Gastrocnemius medialis (tissue), 4 donors: ENCODE measurements at regions not wholly inside any gene's neighbourhood (a gene's known extent, or its start where the extent isn't known, plus 50 kb on each side); places are given as distances from the start of the nearest gene placed in this dataset.
A peak's percentile ranks its signal among the peaks of the same experiment; 100 is the strongest.

Source experiments
- ATAC-seq, 2 donors: fragments of 150-250 bp; one replicate each; pipeline ENCODE4 v1.9.1; 2016
- DNase-seq, 2 donors: peaks; one replicate each; pipeline ENCODE4 v3.0.0-alpha.2; 2019
- H3K27ac ChIP-seq, 4 donors: fragments of 200-600 bp; sonication (generic); 1 replicate in 1 of 4; 2 replicates in 3 of 4; pipeline ENCODE4 v1.5.1; 2016 to 2018; ENCODE audit warnings: mild to moderate bottlenecking in 2 of 4, moderate library complexity in 1 of 4
- H3K27me3 ChIP-seq, 3 donors: fragments of 200-600 bp; sonication (generic) in 2 of 3; 1 replicate in 1 of 3; 2 replicates in 2 of 3; pipeline versions ENCODE4 v1.5.1 to v1.6.0; 2016 to 2019; ENCODE audit warnings: mild to moderate bottlenecking in 1 of 3, moderate library complexity in 1 of 3
- H3K36me3 ChIP-seq, 2 donors: fragments of 200-600 bp; sonication (generic) in 1 of 2; one replicate each; pipeline ENCODE4 v1.5.1; 2017 to 2018
- H3K4me1 ChIP-seq, 2 donors: fragments of 200-600 bp; sonication (generic) in 1 of 2; one replicate each; pipeline ENCODE4 v1.5.1; 2016 to 2017; ENCODE audit warnings: mild to moderate bottlenecking in 2 of 2
- H3K4me3 ChIP-seq, 4 donors: fragments of 200-600 bp; sonication (generic) in 3 of 4; 1 replicate in 1 of 4; 2 replicates in 3 of 4; pipeline ENCODE4 v1.5.1; 2016 to 2019; ENCODE audit warnings: mild to moderate bottlenecking in 2 of 4
- H3K9me3 ChIP-seq, 3 donors: fragments of 200-600 bp; sonication (generic) in 2 of 3; 1 replicate in 1 of 3; 2 replicates in 2 of 3; pipeline ENCODE4 v1.5.1; 2016 to 2019
- POLR2A ChIP-seq, 2 donors: fragments of 450-650 bp; IDR thresholded peaks; one replicate each; pipeline ENCODE4 v1.6.1; 2017; ENCODE audit warnings: antibody characterized with exemption in 2 of 2, mild to moderate bottlenecking in 2 of 2, moderate library complexity in 2 of 2
- in situ Hi-C, 4 donors: fragments of 200-750 bp; cut with MboI; loops; one replicate each; pipeline versions ENCODE4 v1.15.0 to v1.8.0; 2017; ENCODE audit warnings: low sequenced_read_pairs in 4 of 4
- intact Hi-C: fragments of 100-400 bp; cut with DNase I; formaldehyde crosslinking; loops from one replicate; pipeline ENCODE4 v1.15.1; 2023; ENCODE audit warnings: low total_unique reads
- TF ChIP-seq, protein P1 (sequence below), 5 experiments: fragments of 450-650 bp in 3 of 5; fragments of 200-600 bp in 2 of 5; sonication (generic) in 2 of 5; IDR thresholded peaks in 4 of 5; conservative IDR thresholded peaks in 1 of 5; 1 replicate in 4 of 5; 2 replicates in 1 of 5; pipeline ENCODE4 v1.5.1; 2016 to 2019; ENCODE audit warnings: antibody characterized with exemption in 5 of 5, mild to moderate bottlenecking in 3 of 5, moderate library complexity in 3 of 5

DNA sequence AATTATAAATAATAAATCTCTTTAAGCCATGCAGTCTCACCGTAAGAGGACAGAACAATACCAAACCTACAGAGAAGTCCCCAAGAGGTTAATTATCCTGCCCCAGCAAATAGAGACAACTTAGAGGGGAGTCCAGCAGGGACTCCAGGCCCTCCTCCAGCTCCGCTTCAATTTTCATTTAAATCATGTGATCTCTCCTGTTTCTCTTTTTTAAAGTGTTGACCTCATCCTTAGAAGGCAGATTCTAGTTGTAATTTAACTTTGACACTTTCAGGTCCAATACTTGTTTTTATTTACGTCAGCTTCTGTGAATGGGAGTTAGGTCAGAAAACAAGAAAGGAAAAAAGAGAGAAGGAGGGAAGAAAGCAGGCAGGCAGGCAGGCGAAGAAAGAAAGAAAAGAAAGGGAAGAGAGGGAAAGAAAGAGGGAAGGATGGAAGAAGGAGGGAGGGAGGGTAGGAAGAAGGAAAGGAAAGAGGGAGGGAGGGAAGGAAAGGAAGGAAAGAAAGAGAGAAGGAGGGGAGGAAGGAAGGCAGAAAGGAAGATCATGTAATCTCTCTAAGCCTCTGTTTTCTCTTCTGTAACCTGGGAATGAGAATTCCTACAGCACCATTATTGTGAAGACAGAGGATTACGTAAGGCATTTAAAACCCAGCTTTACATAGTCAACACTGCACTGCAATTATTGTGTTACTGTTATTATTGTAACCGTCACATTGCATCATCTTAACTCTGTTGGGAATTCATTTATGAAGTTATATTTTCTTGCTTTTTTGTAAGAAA is 227.7 kb downstream of the SKIDA1 start:
- Histone ChIP-seq H3K36me3 (no peaks in the 10 kb centered on the region), H3K27ac (no peak overlapping the region), H3K9me3 (no peaks in the 10 kb centered on the region), H3K4me1 (peaks cover 1 to 9% of the 10 kb centered on the region in 2 donors), H3K4me3 (no peak overlapping the region), H3K27me3 (peaks cover 0 to under 1% (median 0%) of the 10 kb centered on the region in 3 donors)
- in situ Hi-C loops = loop anchor here in 2 of 4 donors (25.0 kb wide), 2 partner anchors 190 to 440 kb away; no protein-coding TSS in a partner anchor
- TF ChIP-seq, protein P1, sequence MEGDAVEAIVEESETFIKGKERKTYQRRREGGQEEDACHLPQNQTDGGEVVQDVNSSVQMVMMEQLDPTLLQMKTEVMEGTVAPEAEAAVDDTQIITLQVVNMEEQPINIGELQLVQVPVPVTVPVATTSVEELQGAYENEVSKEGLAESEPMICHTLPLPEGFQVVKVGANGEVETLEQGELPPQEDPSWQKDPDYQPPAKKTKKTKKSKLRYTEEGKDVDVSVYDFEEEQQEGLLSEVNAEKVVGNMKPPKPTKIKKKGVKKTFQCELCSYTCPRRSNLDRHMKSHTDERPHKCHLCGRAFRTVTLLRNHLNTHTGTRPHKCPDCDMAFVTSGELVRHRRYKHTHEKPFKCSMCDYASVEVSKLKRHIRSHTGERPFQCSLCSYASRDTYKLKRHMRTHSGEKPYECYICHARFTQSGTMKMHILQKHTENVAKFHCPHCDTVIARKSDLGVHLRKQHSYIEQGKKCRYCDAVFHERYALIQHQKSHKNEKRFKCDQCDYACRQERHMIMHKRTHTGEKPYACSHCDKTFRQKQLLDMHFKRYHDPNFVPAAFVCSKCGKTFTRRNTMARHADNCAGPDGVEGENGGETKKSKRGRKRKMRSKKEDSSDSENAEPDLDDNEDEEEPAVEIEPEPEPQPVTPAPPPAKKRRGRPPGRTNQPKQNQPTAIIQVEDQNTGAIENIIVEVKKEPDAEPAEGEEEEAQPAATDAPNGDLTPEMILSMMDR (IDR thresholded peaks at IDR 0.05 in 4 of 5, conservative IDR thresholded peaks at IDR 0.05 in 1 of 5) = no peak
- TF ChIP-seq POLR2A (IDR thresholded peaks at IDR 0.05) = no peak
- intact Hi-C loops = no loop called here
- ATAC-seq = no peak
- no peak for DNase-seq

DNA sequence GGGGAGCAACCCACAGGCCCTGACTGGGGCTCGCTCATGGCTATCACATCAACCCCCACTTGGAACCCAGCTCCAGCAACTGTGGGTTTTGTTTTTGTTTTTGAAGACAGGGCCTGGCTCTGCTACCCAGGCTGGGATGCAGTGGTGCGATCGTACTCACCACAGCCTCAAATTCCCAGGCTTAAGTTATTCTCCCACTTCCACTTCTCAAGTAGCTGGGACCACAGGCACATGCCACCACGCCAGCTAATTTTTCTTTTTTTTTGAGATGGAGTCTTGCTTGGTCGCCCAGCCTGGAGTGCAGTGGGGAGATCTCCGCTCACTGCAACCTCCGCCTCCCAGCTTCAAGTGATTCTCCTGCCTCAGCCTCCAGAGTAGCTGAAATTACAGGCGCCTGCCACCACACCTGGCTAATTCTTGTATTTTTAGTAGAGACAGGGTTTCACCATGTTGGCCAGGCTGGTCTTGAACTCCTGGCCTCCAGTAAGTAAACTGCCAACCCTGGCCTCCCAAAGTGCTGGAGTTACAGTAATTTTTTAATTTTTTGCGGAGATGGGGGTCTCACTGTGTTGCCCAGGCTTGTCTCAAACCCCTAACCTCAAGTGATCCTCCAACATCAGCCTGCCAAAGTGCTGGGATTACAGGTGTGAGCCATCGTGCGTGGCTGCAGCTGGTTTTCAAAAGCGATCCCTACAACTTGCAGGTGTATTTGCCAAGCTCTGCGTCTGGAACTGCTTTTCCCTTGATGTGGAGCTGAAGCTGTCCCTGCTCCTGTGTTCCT is 228.7 kb downstream of the SKIDA1 start:
- ATAC-seq = no peak
- no peak for TF ChIP-seq POLR2A (IDR thresholded peaks at IDR 0.05)
- TF ChIP-seq, protein P1 (IDR thresholded peaks at IDR 0.05 in 4 of 5, conservative IDR thresholded peaks at IDR 0.05 in 1 of 5) = no peak
- Histone ChIP-seq H3K4me3 (no peak overlapping the region), H3K27ac (no peak overlapping the region), H3K4me1 (peaks cover 10 to 20% of the 10 kb centered on the region in 2 donors), H3K36me3 (no peaks in the 10 kb centered on the region), H3K9me3 (no peaks in the 10 kb centered on the region), H3K27me3 (peaks cover 0 to 4% (median 0%) of the 10 kb centered on the region in 3 donors)
- DNase-seq = no peak
- intact Hi-C loops = no loop called here
- in situ Hi-C loops = loop anchor here in 2 of 4 donors (25.0 kb wide), 2 partner anchors 191 to 441 kb away; no protein-coding TSS in a partner anchor

DNA sequence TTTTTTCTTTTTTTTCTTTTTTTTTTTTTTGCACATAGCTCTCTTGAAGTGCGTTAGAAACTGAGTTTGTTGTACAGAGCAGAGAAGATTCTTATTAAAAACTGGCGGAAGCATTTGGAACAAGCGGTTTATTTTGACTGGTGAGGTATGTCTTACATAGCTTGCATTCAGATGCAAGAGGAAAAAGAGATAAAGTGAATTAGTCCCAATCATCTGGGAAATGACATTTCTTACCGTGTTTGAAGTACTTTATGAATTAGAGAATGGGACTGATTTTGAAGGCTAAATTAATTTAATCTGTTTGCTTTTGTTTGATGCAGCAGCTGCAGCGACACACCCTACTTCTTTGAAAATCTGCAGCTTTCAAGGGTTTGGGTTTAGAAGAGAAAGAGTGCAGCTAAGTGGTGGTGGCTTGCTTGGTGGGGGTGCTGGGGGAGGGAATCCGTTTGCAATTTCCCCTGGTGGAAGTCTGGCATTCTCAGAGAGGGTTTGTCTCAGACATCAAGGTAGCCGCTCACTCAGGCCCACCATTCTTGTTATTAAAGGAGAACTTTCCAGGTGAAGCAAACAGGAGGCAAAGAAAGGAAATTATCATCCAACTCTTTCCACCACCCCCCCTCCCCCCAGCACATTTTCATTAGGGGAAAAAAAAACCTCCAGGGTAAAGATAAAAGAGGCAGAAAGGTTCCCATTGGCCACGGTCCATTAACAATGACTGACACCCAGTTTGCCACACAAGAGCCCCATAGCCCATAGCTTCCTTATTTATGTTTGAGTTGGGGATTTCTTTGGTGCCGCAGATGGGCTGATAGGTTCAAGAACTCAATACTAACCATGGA is 231.7 kb downstream of the SKIDA1 start:
- intact Hi-C loops (no loop called here), in situ Hi-C loops (loop anchor here in 2 of 4 donors (25.0 kb wide), 2 partner anchors 194 to 444 kb away; no protein-coding TSS in a partner anchor)
- Histone ChIP-seq H3K4me1 (peaks cover 10 to 21% of the 10 kb centered on the region in 2 donors), H3K27me3 (peaks cover 0 to 4% (median 0%) of the 10 kb centered on the region in 3 donors), H3K36me3 (no peaks in the 10 kb centered on the region), H3K4me3 (no peak overlapping the region), H3K9me3 (no peaks in the 10 kb centered on the region), H3K27ac (peak overlapping the region in 2 of 4 donors; percentile 54 to 58)
- ATAC-seq = no peak
- TF ChIP-seq, protein P1 (IDR thresholded peaks at IDR 0.05 in 4 of 5, conservative IDR thresholded peaks at IDR 0.05 in 1 of 5) = no peak
- TF ChIP-seq POLR2A (IDR thresholded peaks at IDR 0.05) = no peak
- DNase-seq = no peak

DNA sequence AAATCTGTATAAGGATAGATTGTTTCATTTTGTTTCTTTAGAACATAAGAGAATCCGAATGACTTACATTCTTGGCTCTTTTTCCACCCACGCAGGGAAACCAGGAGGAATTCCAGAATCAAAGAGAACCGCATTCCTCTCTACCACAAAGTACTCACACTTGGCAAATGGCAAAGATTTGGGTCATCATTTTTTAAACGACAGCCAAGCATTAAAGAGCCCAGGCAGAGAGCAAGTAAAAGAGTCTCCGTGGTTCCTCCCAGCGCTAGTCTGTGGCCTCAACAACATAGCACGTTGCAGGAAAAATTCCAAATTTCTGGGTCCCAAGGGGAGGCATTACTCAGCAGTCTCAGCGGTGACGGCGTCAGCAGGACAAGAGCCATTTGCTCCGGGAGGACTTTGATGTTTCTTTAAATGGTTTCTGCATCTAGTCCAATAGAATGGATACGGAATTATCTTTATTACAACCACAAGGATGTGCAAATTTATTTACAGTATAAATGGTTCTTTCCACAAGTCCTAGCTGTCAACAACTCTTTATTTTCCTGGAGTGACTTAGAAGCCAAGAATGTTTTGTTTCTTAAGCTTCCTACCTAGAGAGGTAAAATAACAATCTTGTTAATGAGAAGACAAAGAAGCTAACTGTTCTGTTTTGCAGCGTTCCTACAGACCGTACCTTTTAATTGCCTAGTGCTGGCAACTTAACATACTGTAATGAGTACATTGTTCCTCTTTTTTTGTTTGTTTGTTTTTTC is 232.5 kb downstream of the SKIDA1 start:
- peak overlapping the region in 3 of 4 donors; percentile 11 to 36 (median 16) for H3K4me3 ChIP-seq
- H3K27ac ChIP-seq = peak overlapping the region in 3 of 4 donors; percentile 30 to 58 (median 54)
- H3K4me1 ChIP-seq = peaks cover 10 to 21% of the 10 kb centered on the region in 2 donors
- intact Hi-C loops (no loop called here), in situ Hi-C loops (loop anchor here in 2 of 4 donors (25.0 kb wide), 2 partner anchors 194 to 444 kb away; no protein-coding TSS in a partner anchor)
- DNase-seq (peak; percentile 24 to 65), ATAC-seq (peak; percentile 65 to 86)
- no peaks in the 10 kb centered on the region for H3K9me3 ChIP-seq
- H3K27me3 ChIP-seq = peaks cover 0 to 4% (median 0%) of the 10 kb centered on the region in 3 donors
- H3K36me3 ChIP-seq = no peaks in the 10 kb centered on the region
- peak in 1 of 2 donors; percentile 20 for TF ChIP-seq POLR2A (IDR thresholded peaks at IDR 0.05)
- TF ChIP-seq, protein P1 (IDR thresholded peaks at IDR 0.05 in 4 of 5, conservative IDR thresholded peaks at IDR 0.05 in 1 of 5) = no peak
